Dermis microvascular lymphatic vessel endothelial cell (primary cell): ENCODE measurements at regions not wholly inside any gene's neighbourhood (a gene's known extent, or its start where the extent isn't known, plus 50 kb on each side); places are given as distances from the start of the nearest gene placed in this dataset.
"Not testable (repeated sequence)": the region's sequence is repeated elsewhere in the genome, so short reads cannot be mapped to it uniquely, and the experiment has no call there.

Source experiments
- DNase-seq, 2 donors: peaks; one replicate each; pipeline versions ENCODE4 v3.0.0 to v3.0.0-alpha.2; 2010; ENCODE audit warnings: low read depth in 2 of 2

DNA sequence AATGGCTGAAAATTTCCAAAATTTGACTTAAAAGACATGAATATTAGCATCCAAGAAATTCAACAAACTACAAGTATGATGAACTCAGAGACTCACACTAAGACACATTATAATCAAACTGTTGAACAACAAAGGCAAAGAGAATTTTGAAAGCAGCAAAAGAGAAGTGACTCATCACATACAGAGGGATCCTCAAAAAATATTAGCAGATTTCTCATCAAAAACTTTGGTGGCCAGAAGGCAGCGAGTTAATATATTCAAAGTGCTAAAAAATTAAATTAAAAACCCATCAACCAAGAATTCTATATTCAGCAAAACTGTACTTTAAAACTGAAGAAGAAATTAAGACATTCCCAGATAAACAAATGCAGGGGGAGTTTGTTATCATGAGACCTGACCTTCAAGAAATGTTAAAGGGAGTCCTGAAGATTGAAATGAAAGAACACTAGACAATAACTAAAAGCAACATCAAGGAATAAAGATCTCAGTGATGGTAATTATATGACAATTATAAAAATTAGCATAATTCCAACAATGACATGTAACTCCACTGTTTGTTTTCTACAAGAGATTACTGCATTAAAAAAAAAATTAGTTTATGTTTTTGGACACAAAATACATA is 150.0 kb downstream of the RNASET2 start:
- no peak for DNase-seq

DNA sequence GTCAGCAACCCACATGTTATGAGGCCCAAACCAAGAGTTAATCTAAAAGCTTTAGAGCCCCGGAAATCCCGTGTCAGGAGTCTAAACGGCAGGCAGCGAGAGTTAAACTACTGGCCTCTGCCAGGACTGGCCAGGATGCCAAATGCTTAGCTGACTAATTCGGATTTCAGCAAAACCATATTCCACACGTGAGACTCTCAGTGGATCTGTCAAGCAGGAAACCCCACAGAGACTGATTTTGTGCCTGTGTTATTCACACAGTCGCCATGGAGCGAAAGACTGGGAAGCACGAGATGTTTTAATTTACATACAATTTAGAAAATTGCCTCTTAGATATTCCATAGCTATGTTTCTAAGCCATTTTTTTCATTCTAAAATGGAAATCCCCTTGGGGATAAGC is 152.9 kb downstream of the RNASET2 start:
- DNase-seq: no peak

DNA sequence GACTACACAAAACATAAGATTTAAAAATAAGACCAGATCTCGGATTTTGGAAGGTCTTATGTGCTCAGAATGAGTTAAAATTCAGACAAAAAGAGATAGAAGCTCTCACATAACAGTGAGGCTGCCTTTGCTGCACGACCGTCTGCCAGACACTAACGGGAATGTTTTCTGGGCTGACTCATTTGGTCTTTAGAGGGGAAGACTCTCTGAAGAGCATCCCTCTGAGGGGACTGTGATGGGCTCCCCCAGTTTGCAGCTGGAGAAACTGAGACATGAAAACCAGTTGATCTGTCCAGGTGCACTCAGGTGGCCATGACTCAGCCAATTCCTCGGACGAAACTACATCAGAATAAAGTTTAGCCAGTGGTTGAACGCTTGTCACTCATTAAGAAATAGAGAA is 153.9 kb downstream of the RNASET2 start:
- no peak for DNase-seq

DNA sequence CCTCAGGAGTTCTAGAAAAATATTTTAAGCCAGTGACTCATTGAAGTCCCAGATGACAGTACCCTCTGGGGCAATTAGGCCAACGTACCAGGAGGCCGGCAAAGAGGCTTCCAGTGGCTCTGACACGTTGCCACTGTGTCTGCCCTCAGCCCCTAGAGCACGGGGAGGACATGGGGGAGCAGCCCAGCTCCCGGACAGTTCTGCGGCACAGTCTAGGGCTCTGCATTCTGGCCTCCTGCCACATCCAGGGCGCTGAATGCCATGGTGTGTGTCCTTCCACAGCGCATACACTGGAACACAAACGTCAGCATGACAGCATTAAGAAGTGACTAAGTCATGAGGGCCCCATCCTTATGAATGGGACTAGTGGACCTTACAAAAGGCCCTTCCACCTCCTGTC is 156.2 kb downstream of the RNASET2 start:
- DNase-seq: no peak

DNA sequence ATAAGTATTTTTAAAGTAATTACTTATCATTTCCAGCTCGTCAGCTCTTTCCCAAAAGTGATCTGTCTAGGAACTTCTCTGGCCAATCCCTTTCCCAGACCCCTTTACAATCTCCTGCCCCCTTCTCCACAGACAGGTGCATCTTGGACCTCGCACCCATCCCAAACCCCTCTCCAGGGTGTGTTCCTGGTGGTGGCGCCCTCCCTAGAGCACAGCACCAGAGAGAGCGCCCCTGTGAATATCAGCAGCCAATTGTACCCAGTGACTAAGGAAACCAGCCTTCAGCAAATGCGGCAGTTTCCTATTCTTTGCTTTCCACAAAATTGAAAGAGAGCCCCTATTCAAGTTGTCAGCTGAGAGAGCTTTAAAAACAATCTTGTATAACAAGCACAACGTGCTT is 157.7 kb downstream of the RNASET2 start:
- DNase-seq: no peak

DNA sequence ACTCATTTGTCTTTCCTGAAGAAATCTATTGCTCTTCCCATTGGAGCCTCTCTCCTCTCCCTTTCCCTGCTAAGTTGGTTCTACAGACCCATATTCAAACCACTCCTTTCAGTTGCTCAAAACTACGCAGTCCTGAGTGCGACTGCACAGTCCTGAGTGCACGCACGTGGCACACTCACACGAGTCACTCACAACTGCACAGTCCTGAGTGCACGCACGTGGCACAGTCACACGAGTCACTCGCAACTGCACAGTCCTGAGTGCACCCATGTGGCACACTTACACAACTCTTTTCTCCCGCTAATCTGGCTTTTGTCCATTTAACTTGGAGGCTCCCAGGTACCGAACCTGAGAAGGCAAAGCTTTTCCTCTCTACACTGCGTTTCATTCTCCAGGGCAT is 159.7 kb downstream of the RNASET2 start:
- no peak for DNase-seq

DNA sequence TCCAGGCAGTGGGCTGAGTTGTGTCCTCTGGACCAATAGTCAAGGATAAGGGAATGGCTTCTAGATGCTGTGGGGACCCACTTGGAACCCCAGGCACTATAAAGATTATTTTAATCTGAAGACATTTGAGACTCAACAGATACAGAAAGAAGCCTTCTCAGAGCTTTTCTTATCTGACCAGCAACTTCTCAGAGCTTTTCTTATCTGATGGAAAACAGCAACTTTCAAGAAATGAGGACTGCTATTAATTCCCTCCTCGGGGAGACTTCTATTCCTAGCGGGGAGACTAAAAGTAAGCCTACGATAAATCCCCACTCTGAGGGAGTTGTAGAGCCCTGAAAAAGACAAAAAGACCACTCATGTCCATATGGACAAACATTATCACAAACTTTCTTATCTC is 160.5 kb downstream of the RNASET2 start:
- DNase-seq: no peak

DNA sequence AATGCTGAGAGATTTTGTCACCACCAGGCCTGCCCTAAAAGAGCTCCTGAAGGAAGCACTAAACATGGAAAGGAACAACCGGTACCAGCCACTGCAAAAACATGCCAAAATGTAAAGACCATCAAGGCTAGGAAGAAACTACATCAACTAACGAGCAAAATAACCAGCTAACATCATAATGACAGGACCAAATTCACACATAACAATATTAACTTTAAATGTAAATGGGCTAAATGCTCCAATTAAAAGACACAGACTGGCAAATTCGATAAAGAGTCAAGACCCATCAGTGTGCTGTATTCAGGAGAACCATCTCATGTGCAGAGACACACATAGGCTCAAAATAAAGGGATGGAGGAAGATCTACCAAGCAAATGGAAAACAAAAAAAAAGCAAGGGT is 163.8 kb upstream of the RPS6KA2 start:
- not testable (repeated sequence) for DNase-seq

DNA sequence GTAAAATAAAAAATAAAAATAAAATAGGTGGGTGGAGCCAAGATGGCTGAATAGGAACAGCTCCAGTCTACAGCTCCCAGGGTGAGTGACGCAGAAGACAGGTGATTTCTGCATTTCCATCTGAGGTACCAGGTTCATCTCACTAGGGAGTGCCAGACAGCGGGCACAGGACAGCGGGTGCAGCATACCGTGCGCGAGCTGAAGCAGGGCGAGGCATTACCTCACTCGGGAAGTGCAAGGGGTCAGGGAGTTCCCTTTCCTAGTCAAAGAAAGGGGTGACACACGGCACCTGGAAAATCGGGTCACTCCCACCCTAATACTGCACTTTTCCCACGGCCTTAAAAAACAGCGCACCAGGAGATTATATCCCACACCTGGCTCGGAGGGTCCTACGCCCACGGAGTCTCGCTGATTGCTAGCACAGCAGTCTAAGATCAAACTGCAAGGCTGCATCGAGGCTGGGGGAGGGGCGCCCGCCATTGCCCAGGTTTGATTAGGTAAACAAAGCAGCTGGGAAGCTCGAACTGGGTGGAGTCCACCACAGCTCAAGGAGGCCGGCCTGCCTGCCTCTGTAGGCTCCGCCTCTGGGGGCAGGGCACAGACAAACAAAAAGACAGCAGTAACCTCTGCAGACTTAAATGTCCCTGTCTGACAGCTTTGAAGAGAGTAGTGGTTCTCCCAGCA is 161.9 kb upstream of the RPS6KA2 start:
- not testable (repeated sequence) for DNase-seq

DNA sequence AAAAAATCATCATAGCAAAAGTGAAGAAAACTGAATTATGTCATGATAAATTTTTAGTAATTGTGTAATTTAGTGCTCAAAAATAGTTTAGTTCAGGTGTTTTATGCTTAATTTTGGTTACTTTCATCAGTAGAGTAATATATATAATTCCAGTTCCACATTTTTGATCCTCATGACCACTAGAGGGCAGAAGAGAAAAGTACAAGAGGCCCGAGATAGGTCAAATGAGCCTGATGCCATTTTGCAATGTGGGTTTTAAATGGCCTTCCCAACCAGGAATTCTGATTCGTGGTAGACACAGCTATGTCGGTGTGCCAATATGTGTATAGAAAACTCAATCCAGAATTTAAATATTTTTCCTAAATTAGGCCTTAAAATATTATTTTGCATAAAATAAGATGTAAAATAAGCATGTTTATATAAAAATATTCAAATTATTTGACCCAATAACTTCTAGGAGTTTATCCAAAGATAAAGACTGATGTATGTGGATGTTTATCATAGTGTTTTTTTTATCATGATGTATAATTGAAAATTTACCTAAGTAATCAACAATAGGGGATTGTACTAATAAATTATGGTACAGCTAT is 159.7 kb upstream of the RPS6KA2 start:
- DNase-seq: peak; percentile 61 to 73

DNA sequence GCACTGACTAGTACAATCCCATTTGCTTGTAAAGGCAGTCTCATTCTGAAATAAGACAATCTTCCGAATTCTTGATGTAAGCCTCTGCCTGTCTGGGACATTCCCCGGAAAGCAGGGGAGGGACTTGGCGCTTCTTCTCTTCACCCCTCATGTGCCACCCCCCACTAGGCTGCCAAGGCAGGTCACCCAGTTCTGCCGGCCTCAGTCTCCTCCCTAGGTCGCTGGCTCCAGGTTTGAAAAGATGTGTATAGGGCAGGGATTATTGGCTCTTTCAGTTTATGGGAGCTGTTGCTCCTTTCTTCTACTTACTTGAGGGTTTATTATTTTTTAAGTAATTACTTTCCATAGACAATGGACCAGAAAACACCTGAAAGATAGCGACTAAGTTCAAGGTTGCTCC is 158.1 kb upstream of the RPS6KA2 start:
- DNase-seq: no peak

DNA sequence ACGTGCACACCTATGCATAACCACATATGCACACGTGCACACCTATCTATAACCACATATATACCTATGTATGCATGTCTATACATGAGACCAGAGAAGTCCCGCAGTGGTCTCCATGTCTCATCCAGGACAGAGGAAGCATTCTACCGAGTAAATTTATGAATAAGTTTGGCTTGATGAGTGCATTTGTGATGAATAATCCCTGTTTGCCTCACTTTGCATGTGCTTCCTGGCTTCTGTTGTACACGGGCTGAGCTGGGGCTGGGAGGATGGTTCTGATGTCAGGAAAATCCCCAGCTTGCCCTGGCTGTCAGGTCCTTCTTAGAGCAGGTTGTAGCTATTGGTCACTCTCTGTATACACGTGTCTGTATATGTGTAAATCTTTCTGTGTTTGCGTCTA is 157.6 kb upstream of the RPS6KA2 start:
- DNase-seq: no peak

DNA sequence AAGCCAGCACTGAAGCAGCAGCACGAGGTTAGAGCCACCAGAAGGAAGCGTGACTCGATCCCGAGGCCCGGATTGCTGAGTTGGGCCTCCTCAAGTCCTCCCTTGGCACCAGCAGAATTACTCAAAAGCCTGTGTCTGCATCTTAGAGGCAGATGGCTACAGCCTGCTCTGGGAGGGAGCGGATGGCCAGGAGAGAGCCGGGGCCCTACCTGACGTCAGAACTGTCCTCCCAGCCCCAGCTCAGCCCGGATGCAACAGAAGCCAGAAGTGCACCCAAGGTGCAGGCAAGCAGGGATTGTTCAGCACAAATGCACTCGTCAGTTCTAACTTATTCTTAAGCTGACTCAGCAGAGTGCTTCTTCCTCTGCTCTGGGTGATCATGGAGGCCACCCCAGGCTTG is 155.5 kb upstream of the RPS6KA2 start:
- no peak for DNase-seq

DNA sequence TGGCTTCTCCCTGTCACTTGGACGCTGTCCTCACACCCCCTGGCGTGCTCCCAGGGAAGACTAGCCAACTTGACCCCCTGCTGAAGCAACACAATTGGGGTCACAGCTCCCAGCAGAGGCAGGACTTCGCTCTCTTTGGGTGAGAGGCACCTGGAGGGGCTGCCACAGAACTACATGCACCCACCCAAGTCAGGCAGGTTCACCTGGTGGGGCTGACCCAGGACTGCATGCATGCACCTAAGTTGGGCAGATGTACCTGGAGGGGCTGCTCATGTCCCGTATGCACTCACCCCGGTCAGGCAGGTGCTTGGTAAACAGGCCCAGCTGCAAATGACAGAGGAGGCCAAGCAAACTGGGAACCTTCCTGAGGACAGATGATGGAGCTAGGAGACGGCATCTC is 154.3 kb upstream of the RPS6KA2 start:
- DNase-seq: no peak

DNA sequence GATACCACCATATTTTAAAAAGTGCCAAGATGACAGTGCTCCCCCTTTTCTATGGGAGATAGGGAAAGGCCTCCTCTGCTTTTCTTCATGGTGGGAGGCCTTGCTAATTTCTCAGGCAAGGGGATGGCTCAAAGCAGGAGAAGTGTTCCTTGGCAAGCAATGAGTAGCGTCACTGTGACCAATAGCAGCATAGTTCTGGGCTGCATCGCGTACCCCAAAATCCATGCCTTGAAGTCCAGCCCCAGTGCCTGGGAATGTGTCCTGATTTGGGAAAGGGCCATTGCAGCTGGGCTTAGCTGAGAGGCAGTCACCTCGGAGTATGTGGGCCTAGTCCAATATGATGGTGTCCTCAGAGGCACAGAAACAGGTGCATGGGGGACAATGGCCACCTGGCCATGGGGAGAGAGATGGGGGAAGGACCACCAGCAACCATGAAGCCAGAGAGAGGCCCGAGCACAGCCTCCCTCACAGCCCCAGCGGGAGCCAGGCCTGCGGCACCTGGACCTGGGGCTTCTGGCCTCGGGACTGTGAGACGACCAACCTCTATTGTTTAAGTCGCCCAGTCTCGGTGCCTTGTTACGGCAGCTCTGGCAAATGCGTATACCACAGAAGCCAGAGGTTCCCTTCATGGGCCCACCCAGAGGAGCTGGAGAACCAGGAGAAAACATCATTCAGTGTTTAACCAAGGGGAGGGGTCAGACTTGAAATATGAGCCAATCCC is 153.1 kb upstream of the RPS6KA2 start:
- DNase-seq: no peak

DNA sequence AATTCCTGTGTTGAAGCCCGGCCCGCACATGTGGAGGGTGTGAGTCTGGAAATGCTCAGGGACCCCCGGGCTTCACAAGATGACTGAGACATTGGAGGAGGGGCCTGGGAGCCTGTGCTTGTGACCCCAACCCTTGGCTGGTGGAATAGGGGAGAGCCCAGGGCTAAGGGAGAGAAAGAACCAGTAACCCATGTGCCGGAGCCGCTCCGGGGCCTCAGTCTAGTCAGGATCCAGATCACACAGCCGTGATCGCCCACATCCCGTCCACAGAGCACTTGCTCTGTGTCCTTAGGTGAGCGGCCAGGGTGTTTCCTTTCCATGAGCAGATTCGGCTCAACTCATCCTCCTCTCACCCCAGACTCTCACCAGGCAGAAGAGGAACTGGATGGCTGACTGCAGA is 152.3 kb upstream of the RPS6KA2 start:
- no peak for DNase-seq

DNA sequence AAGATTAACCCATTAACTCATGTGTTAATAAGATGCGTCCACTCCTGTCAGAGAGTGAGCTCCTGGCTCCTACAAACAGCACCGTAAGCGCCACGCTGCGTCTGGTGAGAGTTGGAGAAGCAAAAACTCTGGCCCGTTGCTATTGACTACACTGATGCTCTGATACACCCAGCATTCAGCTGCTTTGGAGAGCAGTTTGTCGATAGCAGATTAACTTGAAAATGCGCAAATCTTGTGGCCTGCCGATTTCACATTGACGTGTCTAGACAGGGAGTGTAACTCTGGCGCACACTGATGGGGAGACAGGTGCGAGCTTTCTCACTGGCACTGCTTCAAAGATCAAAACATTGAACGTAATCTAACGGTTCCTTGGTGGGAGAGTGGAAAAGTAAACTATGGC is 151.7 kb upstream of the RPS6KA2 start:
- no peak for DNase-seq

DNA sequence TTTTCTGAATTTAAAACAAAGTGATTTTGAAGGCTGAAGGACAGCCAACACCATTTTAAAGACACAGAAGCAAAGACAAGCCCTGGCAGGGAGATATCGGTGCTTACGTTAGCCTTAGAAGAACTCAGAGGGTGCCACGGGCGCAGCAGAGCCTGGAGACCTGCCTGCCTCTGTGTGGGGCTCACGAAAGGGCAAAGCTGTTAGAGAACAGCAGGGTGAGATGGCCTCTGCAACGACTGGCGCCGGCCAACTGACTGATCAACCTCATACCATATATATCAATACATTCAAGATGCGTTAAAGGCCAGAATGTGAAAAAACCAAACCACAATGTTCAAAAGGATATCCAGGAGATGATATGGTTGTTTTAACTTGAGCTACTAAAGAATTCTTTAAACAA is 151.0 kb upstream of the RPS6KA2 start:
- no peak for DNase-seq

DNA sequence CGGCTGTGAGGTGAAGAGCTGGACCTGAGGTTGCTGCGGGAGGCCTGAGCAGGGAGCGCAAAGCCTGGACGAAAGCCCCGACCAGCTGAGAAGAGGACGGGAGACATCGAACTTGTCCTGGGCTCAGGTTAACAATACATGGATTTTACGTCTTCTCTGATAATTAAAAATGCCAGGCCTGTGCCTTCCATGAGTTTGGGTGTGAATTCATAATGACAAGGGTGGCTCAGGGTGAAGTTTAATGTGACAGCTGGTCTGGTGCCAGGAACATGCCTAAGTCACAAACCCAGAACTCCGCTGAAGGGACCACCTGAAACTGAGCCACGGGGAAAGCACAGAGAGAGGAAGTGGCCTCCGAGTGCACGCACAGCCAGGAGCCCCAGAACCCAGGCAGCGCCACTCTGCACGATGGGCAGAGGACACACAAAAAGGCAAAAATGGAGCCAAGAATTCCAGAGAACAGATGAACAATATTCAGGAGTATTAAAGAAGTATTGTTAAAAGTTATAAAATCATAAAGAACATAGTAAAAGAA is 150.1 kb upstream of the RPS6KA2 start:
- DNase-seq: no peak

DNA sequence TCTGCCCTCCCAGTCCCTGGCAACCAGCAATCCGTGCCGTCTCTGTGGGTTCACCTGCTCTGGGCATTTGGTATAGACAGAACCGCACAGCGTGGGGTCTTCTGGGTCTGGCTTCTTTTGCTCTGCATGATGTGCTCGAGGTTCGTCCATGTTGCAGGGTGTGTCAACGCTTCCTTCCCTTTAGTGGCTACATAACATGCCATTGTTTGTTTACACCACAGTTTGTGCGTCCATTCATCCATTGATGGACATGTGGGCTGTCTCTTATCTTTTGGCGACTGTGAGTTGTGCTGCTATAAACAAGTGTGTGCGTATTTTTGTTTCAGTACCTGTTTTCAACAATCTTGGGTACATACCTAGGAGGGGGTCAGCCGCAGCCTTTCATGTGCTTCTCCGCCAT is 149.5 kb upstream of the RPS6KA2 start:
- DNase-seq: no peak

DNA sequence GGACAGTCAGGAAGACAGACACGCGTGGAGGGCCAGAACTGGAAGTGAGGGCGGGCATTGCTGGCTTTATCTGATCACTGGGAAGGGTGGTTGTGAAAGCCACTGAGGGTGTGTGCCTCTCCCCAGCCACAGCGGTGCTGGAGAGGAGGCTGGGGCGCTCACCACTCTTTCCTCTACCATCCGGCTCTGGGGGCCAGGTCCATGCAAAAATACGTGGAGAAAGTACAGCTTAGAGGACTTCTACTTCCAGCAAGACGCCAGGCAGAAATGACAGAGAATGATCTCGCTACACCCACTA is 148.8 kb upstream of the RPS6KA2 start:
- no peak for DNase-seq

DNA sequence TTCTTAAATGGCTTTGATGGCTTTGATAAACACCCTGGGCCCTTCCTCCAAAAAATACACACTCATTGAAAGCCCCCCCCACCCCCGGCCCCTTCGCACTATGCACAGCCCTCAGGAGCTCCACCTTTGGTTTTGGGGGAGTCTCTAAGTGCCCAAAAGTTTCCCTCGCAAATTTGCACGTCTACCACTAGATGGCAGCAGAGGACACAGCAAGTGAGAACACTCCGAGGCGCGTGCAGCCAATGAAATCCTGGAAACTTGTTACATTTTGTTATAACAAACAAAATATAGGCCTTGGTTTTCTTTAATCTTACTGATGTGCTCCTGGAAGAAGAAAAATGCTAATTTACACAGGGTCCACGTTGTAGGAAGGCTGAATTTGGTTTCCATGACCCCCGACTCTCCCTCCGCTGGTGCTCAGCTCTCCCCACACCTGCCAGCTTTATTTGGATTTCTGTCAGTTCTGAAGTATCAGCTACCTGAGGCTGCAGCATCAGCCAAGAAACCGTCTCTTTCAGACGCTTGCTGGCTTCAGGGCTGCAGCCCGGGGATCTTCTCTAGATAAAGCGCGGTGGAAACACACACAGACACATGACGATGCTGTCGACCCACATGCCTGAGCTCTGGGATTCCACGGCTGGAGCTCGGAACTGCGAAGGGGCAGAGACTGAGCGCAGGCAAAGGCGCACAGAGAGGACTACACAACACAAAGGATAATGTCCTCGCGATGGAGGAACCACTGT is 148.3 kb upstream of the RPS6KA2 start:
- peak; percentile 54 to 72 for DNase-seq
